Hematopoietic multipotent progenitor cell treated with erythropoietin and hydrocortisone succinate and interleukin-3 and kit ligand, for 8 days (in vitro differentiated cells): ENCODE measurements at regions not wholly inside any gene's neighbourhood (a gene's known extent, or its start where the extent isn't known, plus 50 kb on each side); places are given as distances from the start of the nearest gene placed in this dataset.
"Not testable (repeated sequence)": the region's sequence is repeated elsewhere in the genome, so short reads cannot be mapped to it uniquely, and the experiment has no call there.

ENCODE experiments used
- DNase-seq: peaks from one replicate; pipeline ENCODE4 v3.0.0-alpha.2; 2015

DNA sequence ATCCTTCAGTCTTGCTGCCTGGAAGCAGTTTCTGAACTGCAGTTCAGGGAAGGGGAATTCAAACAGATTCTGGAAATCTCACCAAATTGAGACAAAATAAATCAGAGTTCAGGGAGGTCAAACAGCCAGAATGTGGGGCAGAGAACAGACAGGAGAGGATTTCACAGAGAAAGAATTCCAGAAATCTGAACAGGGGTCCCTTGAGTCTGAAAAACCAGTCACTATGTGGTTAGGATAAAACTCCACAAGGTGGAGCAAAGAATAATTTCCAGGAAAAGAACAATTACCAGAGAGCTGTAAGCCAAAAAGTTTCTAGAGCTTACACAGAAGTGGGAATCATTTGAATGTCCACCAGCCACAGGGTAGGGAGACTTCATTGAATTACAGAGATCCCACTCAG lies 84.7 kb downstream of the URB2 start:
- DNase-seq, result no peak

- DNase-seq, result no peak
Observed at GRCh38 chr1:229714306-229714705, 88.3 kb downstream of the URB2 start.

GRCh38 chr1:229714964-229715603 lies 89.0 kb downstream of the URB2 start:
- DNase-seq, result peak; percentile 63

- no peak for DNase-seq
Observed at GRCh38 chr1:229716069-229716468, 90.0 kb downstream of the URB2 start.

- no peak for DNase-seq
Observed at GRCh38 chr1:229716704-229717103, 90.7 kb downstream of the URB2 start.

DNA sequence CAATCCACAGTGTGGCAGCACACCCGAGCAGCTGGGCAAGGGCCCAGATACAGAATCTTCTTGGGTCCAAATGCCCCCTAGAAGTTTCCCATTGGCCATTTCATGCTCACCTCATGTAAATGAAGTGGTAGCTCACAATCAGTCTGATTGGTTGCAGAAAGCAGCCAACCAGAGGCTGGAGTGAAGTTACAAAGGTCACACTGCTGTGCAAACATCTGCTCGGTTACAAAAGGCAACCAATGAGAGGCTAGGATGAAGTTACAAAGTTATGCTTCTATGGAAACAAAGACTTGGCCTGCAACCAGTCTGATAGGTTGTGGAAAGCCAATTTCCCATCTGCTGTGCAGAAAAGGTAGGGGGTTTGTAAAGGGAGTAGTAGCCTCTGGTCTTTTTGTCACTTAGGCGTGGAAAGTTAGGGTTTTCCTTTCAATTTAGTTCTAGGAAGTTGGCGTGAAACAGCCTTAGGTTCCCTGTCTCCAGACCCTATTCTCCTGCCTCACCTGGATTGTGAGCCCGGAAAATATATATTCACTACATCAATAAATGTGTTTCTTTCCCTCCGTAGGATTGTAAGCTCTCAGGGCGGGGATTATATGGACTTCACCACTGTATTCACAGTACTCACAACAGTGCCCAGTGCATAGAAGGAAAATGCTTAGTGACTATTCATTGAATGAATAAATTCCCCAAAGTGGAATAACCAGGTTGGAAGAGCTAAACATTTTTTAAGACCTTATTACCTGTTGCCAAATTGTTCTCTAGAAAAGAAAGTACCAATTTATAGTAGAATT lies 91.9 kb downstream of the URB2 start:
- no peak for DNase-seq

DNA sequence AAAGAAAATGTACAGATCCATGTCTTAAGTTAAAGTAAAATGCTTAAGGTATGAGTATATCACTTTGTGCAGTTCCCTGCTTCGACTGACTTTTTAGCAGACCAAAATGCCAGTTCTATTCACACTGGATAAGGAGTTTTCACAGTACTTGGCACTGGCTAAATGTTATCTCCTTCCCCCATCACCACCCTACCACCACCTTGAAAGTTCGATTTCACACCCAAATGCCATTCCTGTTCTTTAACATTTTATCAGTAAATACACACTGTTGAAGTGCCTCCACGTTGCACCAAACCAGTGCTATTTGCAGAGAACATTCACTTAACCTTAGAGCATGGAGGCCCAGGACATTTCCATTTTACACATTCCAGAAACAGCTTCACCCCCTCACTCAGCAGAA lies 100.0 kb downstream of the URB2 start:
- peak; percentile 77 for DNase-seq

DNA sequence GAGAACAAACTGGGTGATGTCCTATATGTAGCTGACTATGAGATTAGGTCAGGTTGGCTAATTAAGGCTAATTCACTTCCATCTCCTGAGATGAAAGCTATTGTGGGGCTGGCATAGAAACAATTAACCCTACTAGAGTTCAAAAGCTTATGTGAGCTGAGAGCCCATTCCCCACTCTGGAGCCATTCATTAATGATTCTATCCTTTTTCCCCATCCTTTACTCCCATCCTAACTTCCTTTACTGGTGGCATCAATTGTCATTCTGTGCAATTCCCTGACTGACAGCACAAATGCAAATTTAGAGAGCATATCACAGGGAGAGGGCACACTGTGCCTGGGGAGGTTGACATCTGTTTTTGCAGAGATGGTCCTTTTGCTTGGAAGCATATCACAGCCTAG lies 103.9 kb downstream of the URB2 start:
- DNase-seq, result no peak

DNA sequence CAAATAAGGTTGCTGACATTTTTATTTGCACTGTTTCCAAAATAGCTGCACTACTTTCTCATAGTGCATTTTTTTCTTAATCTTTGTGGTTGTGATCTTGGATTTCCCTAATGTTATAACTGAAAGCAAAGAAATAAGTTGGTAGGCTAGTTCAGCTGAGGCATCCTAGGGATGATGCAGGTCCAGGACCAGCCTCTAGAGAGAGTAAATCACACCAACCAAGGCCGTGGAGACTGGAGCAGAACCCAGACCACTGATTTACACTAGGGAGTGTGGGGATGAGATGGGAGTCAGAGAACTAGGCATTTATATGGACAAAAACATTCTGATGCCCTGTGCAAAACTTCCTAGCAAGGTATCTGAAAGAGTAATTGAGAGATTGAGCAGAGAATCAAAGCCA lies 104.5 kb downstream of the URB2 start:
- DNase-seq, result no peak

DNA sequence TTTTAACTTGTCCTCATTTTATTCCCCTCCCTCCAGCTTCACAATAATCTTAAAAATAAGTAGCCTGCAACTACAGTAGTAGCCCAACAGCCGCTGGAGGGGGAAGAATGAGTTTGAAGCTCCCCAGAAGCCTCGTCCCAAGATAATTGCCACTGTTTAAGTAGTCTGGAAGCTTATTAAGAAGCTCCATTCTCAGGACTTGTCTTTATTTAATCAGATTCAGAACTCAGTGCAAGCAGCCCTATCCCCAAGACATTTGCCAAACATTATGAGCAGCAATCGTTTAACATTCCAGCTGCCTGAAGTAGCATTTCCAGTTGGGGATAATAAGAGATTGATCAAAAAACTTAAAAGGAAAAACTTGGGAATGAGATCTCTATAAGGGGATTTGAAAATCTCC lies 106.0 kb downstream of the URB2 start:
- no peak for DNase-seq

- no peak for DNase-seq
Observed at GRCh38 chr1:229736376-229736775, 110.3 kb downstream of the URB2 start.

GRCh38 chr1:229742614-229743013 lies 116.6 kb downstream of the URB2 start:
- not testable (repeated sequence) for DNase-seq

DNA sequence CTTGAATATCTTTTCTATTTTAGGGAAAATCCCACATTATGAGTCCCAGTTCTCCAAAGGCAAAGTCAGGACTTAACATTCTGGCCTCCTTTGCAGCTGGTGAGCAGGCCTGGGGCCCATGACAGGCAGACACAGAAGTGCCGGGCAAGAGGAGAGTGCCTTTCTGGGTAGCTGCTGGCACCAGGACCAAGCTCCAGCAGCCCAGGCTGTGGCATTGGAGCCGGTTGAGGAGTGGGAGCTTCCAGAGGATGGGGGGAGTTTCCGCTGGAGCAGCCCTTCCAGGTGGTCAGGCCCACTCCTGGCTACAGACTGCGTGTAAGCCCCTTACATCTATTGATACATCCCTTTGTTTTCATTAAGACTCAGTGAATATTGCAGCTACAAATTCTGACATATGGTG lies 123.9 kb downstream of the URB2 start:
- DNase-seq, result no peak

DNA sequence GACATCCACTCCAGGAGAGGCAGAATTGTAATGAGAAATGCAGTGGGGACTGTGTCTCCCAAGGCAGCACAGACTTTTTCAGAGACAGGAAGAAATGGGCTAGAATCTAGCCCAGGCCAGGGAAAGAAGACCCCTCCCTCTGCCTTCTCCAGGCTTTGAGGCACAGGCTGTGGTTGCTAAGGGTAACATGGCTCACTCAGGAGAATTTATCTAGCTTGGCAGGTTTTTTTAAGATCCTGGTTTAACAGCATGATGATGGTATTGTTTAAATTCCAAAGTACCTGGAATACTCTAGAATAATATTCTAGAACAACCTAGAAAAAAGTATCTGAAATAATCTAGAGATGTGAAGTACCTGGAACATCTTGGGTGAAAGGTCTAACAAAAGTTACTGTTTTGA lies 125.6 kb downstream of the URB2 start:
- peak; percentile 22 for DNase-seq

DNA sequence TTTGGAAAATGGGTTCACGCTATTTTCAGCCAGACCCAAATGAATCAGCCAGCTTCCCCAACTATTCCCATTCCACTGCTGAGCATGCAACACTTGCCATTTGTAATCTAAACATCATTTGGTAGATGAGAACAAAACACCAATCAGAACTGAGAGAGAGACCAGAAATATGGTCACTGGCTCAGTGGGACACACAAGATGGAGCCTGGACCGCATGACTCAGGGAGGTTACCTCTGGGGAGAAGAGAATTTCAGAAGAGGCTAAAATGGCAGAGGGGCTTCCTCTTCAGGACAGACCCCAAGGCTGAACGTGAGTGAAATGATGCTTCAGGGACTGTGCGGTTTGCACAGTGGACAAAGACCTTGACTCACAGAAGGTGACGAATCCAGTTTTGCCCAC lies 126.6 kb downstream of the URB2 start:
- DNase-seq, result no peak

DNA sequence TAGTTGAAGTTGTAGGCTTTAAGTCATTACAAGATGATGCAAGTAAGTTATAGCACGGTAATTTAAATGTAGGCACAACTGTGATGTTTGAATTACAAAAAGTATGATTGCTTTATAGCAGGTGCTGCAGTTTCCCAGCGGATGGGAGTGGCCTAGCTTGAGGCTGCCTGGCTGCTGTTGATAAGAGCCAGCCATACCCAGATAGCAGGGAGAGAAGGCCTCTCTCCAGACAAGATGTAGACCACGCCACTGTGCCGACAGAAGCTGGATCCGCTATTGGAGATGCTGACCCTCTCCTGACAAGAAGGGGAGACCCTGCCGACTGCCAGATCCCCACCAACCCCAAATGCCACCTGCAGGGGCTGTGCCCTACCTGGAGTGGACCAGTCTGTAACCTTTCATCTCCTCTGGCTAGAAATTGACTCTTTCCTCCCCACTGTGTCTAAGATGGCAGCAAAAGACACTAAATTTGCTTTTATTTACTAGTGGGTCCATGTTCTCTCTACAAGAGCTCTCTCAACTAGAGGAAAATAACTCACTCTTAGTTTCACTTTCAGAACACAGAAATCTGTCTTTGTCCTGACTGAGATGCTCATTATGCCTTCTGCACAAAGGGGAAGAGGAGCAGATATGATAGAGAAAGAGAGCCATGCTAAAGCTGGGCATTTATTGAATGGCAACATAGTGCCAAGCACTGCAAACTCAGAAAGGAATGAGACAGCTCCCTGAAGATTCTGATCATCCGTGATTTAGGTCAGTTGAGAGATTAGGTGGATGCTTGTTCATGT lies 127.9 kb downstream of the URB2 start:
- peak; percentile 98 for DNase-seq

DNA sequence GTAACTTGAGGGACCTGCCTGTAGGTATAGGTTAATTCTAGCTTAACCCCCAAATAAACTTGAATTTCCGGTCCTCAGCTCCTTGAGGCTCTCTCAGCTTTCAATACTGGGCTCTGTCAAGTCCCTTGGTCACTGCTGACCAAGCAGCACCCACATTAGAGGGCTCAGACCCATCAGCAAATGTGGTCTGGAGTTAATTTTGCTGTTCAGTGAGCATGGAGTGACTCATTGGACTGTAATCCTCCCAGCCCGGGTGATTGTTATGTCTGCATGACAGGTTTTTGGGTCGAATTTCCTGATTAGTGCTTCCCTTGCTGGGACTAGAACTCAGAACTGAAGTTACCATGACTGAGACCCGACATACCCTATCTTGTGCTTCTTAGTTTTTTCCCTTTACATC lies 130.6 kb downstream of the URB2 start:
- DNase-seq, result no peak

DNA sequence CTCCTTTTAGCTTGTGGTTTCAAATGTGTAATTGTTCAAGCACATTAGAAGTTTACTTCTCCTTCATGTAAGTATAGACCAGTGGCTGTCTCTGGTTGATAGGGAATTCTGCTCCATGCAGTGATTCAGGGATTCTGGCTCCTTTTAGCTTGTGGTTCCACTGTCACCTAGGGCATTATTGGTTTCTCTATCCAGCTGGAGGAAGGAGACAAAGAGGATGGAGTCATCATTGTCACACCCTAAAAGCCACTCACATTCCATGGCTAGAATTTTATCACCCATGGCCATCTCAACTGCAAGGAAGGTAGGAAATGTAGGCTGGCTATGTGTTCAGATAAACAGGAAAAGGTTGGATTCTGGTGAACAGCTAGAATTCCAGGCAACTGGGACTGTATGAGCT lies 131.2 kb downstream of the URB2 start:
- DNase-seq, result no peak

DNA sequence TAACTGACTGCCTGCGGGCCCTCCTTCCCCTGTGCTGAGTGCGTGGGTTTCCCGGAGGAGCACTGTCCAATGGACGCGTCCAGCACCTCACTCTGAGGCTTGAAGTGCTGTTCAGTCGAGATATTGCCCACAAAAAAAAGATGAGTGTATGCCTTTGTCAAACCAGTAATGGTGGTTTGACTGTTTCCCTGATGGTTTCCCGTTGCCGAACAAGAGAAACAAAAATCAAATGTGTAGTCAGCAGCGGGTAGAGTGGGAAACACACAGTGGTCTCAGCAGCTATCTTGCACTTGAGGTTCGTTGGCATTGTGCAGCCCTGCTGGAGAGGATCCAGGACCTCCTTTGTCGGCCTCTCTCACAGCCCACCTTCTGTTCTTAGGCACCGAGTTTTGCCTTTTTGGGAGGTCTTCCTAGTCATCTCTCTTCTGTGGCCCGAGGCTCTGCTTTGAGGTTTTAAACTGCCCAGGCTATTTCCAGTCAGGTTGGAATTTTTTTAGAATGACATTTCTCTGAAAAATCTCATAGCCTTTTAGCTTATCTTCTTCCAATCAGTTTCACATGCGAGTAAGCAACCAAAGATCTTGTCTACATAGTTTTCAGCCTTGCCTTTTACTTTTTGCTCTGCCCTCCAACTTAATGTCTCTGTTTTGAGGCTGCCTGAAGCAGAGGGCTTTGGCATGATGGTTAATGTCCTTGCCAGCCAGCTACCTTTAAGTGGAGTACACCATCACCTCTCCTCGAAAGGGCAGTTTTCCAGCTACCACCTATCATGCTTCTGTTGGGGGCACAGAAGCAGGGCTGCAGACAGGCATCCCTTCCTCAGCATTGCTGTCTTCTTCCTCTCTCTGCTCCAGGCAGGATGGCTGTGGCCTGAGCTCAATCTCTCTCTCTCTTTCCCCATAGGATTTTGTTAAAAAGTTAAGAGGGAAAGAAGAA lies 132.3 kb downstream of the URB2 start:
- DNase-seq, result no peak

GRCh38 chr1:229759037-229759435 lies 133.0 kb downstream of the URB2 start:
- no peak for DNase-seq

DNA sequence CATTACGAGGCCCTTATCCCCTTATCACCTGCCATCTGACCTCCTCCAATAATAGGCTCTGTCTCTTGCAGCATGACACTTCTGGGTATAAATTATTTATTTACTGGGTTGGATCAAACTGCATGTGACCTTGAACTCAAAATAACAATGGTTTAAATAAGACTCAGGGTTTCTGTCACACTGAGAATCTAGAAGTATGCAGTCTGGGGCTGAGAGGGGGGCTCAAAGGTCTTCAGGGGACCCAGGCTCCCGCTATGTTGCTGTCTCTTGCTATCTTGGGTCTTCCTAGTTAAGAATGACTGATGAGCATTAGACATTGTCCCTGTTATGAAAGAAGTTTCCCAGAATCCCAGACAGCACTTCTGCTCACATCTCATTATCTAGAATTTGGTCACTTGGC lies 133.5 kb downstream of the URB2 start:
- peak; percentile 32 for DNase-seq

- no peak for DNase-seq
Observed at GRCh38 chr1:229760478-229760996, 134.5 kb downstream of the URB2 start.

GRCh38 chr1:229762891-229763290 lies 136.8 kb downstream of the URB2 start:
- DNase-seq, result no peak
